Adrenal gland (tissue), 9 donors: ENCODE measurements at regions not wholly inside any gene's neighbourhood (a gene's known extent, or its start where the extent isn't known, plus 50 kb on each side); places are given as distances from the start of the nearest gene placed in this dataset.
"Not testable (repeated sequence)": the region's sequence is repeated elsewhere in the genome, so short reads cannot be mapped to it uniquely, and the experiment has no call there.

Experiments
- DNase-seq, 7 donors: peaks; one replicate each; pipeline ENCODE4 v3.0.0-alpha.2; 2019 to 2020
- H3K27ac ChIP-seq, 5 donors: fragments of 200-600 bp; sonication (generic) in 4 of 5; 1 replicate in 3 of 5; 2 replicates in 2 of 5; pipeline versions ENCODE4 v1.5.1 to v1.8.0; 2016 to 2020; ENCODE audit warnings: mild to moderate bottlenecking in 1 of 5
- H3K27me3 ChIP-seq: fragments of 200-600 bp; 2 replicates; pipeline ENCODE4 v1.8.0; 2021
- H3K36me3 ChIP-seq, 2 donors: fragments of 200-600 bp; replicated peaks in 1 of 2; 1 replicate in 1 of 2; 2 replicates in 1 of 2; pipeline versions ENCODE4 v1.5.1 to v1.8.0; 2018 to 2022
- H3K4me1 ChIP-seq, 2 donors: fragments of 200-600 bp; replicated peaks in 1 of 2; 1 replicate in 1 of 2; 2 replicates in 1 of 2; pipeline versions ENCODE4 v1.5.1 to v1.8.0; 2018 to 2021
- H3K4me3 ChIP-seq, 4 donors: fragments of 200-600 bp; sonication (generic) in 3 of 4; one replicate each; pipeline ENCODE4 v1.5.1; 2016 to 2018
- H3K9me3 ChIP-seq, 3 donors: fragments of 200-600 bp; sonication (generic) in 1 of 3; replicated peaks in 1 of 3; 1 replicate in 2 of 3; 2 replicates in 1 of 3; pipeline versions ENCODE4 v1.5.1 to v1.8.0; 2016 to 2021
- POLR2A ChIP-seq, 2 donors: fragments of 450-650 bp; IDR thresholded peaks; one replicate each; pipeline ENCODE4 v1.6.1; 2017; ENCODE audit warnings: antibody characterized with exemption in 2 of 2, mild to moderate bottlenecking in 2 of 2, moderate library complexity in 1 of 2
- WGBS, 4 donors: extraction: QIAGEN DNeasy Blood & Tissue Kit in 2 of 4; methylation state at CpG; one replicate each; pipeline versions ENCODE4 v1.1.5 to v1.1.7; 2013 to 2017; 5-methylcytosine and 5-hydroxymethylcytosine counted together
- intact Hi-C, 2 donors: fragments of 100-400 bp; cut with DNase I; formaldehyde crosslinking; loops; one replicate each; pipeline versions ENCODE4 v1.14.1 to v1.15.0; 2022 to 2023
- TF ChIP-seq, protein P1 (sequence below), 6 experiments: fragments of 450-650 bp in 4 of 6; fragments of 200-600 bp in 2 of 6; sonication (generic) in 1 of 6; IDR thresholded peaks; 1 replicate in 5 of 6; 2 replicates in 1 of 6; pipeline versions ENCODE4 v1.5.1 to v1.8.0; 2016 to 2021; ENCODE audit warnings: antibody characterized with exemption in 6 of 6, mild to moderate bottlenecking in 2 of 6, moderate library complexity in 1 of 6
- donor health status: healthy with polysubstance abuse.
- donor health status: Bipolar disorder and iron deficiency.
- donor health status: DM: yes; HTN: yes; CAD: no.
- donor health status: DM: no; HTN: no; CAD: no.
- donor health status: DM: no; HTN: no; CAD: no.

DNA sequence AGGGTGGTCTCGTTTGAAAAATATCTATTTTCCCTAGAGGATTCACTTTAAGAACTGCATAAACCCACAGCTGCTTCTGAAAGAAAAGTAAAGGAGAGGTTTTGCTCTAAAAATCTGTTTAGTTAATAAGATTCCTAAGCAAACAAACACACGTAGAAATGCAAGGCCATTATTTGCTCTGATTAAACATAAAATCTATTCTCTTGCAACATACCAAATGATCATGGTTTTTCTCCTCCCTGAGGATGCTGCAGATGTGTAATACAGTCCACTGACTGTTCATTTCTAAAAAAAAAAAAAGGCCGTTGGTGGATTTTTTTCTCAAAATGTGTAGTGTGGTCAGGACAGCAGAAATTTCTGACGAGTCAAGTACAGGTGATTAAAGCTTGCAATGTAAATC, 98.6 kb downstream of the BUB3 start:
- no peaks in the 10 kb centered on the region for H3K9me3 ChIP-seq
- no peaks in the 10 kb centered on the region for H3K27me3 ChIP-seq
- intact Hi-C loops, result no loop called here
- H3K27ac ChIP-seq, result no peak overlapping the region
- WGBS, 4 donors, result 67 to 77% (median 76%) methylated on average over 4 of the region's 4 CpGs
- H3K36me3 ChIP-seq, result no peaks in the 10 kb centered on the region
- no peak for DNase-seq
- H3K4me3 ChIP-seq, result no peak overlapping the region
- H3K4me1 ChIP-seq, result no peaks in the 10 kb centered on the region
- TF ChIP-seq POLR2A (IDR thresholded peaks at IDR 0.05), result no peak
- TF ChIP-seq, protein P1, sequence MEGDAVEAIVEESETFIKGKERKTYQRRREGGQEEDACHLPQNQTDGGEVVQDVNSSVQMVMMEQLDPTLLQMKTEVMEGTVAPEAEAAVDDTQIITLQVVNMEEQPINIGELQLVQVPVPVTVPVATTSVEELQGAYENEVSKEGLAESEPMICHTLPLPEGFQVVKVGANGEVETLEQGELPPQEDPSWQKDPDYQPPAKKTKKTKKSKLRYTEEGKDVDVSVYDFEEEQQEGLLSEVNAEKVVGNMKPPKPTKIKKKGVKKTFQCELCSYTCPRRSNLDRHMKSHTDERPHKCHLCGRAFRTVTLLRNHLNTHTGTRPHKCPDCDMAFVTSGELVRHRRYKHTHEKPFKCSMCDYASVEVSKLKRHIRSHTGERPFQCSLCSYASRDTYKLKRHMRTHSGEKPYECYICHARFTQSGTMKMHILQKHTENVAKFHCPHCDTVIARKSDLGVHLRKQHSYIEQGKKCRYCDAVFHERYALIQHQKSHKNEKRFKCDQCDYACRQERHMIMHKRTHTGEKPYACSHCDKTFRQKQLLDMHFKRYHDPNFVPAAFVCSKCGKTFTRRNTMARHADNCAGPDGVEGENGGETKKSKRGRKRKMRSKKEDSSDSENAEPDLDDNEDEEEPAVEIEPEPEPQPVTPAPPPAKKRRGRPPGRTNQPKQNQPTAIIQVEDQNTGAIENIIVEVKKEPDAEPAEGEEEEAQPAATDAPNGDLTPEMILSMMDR (IDR thresholded peaks at IDR 0.05), result no peak

- intact Hi-C loops, DNase-seq, H3K4me1 ChIP-seq, H3K9me3 ChIP-seq, H3K36me3 ChIP-seq, H3K27me3 ChIP-seq, H3K4me3 ChIP-seq, H3K27ac ChIP-seq: not testable (repeated sequence)
- WGBS, 4 donors, result 77 to 87% (median 83%) methylated on average over 5 of the region's 5 CpGs
These were observed 100.1 kb downstream of the BUB3 start for GRCh38 chr10:123254343-123254742.

GRCh38 chr10:123257904-123258456, 103.8 kb downstream of the BUB3 start:
- intact Hi-C loops, result no loop called here
- Histone ChIP-seq H3K27ac (no peak overlapping the region), H3K36me3 (no peaks in the 10 kb centered on the region), H3K27me3 (no peaks in the 10 kb centered on the region), H3K4me1 (no peaks in the 10 kb centered on the region), H3K4me3 (no peak overlapping the region), H3K9me3 (no peaks in the 10 kb centered on the region)
- TF ChIP-seq POLR2A (IDR thresholded peaks at IDR 0.05), result no peak
- TF ChIP-seq, protein P1 (IDR thresholded peaks at IDR 0.05), result no peak
- 81 to 90% (median 88%) methylated on average over 13 of the region's 13 CpGs for WGBS, 4 donors
- DNase-seq, result no peak

DNA sequence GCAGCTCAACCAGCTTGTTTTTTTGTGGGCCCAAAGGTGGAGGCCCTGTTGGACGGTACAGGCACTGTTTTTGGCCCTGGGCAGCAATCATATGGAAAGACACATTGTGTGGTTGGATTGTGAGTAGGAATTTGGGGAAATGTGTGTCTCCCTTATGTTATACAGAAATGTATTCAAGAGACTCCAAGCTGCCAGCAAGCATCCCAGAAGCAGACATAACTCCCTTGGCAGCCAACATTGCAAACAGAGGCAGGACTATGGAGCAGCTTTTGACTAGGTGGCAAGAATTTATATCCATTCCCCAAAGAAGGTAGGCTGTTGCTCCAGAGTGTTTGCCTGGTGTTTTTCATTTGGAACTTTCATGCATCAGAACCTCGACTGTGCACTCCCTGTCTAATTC, 104.9 kb downstream of the BUB3 start:
- Histone ChIP-seq H3K27ac (no peak overlapping the region), H3K9me3 (no peaks in the 10 kb centered on the region), H3K4me1 (no peaks in the 10 kb centered on the region), H3K4me3 (no peak overlapping the region), H3K36me3 (no peaks in the 10 kb centered on the region), H3K27me3 (no peaks in the 10 kb centered on the region)
- intact Hi-C loops, result no loop called here
- no peak for DNase-seq
- 69 to 84% (median 82%) methylated on average over 2 of the region's 2 CpGs for WGBS, 4 donors
- no peak for TF ChIP-seq POLR2A (IDR thresholded peaks at IDR 0.05)

- no peak for DNase-seq
- no peak overlapping the region for H3K4me3 ChIP-seq
- TF ChIP-seq, protein P1 (IDR thresholded peaks at IDR 0.05), result no peak
- intact Hi-C loops, result no loop called here
- H3K9me3 ChIP-seq, result no peaks in the 10 kb centered on the region
- no peaks in the 10 kb centered on the region for H3K27me3 ChIP-seq
- H3K27ac ChIP-seq, result no peak overlapping the region
- H3K36me3 ChIP-seq, result no peaks in the 10 kb centered on the region
- no peaks in the 10 kb centered on the region for H3K4me1 ChIP-seq
- WGBS, 4 donors, result 89 to 93% (median 92%) methylated on average over 11 of the region's 11 CpGs
These were observed 105.6 kb downstream of the BUB3 start for GRCh38 chr10:123259791-123260190.
